ENCODE measurements at regions not wholly inside any gene's neighbourhood (a gene's known extent, or its start where the extent isn't known, plus 50 kb on each side); places are given as distances from the start of the nearest gene placed in this dataset.

DNA sequence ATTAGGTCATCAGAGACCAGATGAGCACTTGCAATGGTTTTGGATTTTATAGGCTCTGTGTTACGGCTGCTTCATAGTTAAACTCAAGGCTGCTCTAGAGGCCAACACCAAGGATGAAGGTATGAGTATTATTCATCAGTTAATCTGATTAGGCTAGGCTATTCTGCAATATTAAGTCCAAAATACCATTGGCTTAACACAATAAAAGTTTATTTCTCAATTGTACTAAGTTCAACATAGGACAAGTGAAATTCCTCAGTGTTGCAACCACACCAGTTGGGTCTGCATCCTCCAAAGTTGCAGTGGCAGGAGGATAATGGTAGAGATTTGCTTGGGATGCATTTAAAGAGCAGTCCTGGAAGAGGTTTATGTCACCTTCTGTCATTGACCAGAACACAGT is 538.3 kb upstream of the CDH2 start:
- no peak for DNase-seq (ENCODE audit: low spot score)

DNA sequence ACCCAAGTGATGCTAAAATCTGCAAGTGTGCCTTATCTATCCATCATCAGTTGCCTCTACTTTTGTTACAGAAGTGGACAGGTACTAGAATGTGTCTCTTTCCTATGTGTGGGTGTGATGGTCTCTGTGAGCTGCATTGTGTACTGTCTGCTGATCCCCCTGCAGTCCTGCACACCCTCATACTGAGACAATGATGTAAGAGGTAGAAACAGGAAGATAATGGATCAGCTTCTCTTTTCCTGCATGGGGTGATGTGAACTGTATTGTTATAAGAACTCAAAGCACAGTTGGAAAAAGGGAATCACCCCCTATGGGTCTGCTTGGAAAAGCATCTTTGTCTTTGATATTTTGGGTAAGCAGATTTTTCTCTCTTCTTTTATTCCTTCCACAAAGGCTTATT is 537.6 kb upstream of the CDH2 start:
- no peak for DNase-seq (ENCODE audit: low spot score)

GRCh38 chr18:28712796-28713425 is 536.0 kb upstream of the CDH2 start:
- no peak for DNase-seq (ENCODE audit: low spot score)

GRCh38 chr18:28712172-28712571 is 535.2 kb upstream of the CDH2 start:
- no peak for DNase-seq (ENCODE audit: low spot score)

GRCh38 chr18:28711096-28711495 is 534.2 kb upstream of the CDH2 start:
- DNase-seq (ENCODE audit: low spot score): no peak

GRCh38 chr18:28707006-28707405 is 530.1 kb upstream of the CDH2 start:
- no peak for DNase-seq (ENCODE audit: low spot score)

- DNase-seq (ENCODE audit: low spot score): no peak
Measured at GRCh38 chr18:28706397-28706796, 529.5 kb upstream of the CDH2 start.

DNA sequence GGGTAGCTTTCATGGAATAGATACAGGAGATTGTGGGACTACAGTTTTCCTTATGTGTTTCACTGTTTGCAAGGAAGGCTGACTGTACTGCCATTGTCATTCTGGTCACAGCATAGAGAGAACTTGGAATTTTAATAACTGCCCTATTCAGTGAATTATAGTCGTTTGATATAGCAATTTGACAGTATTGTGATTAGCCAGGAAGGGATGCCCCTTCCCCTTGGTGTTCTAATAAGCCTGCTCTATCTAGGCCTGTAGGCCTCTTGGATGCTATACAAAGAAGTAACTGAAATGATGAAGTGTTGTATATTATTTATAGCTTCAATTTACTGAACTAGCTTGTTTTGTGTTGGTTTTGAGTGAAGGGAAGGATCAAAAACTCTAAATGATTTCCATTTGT is 528.6 kb upstream of the CDH2 start:
- no peak for DNase-seq (ENCODE audit: low spot score)

- no peak for DNase-seq (ENCODE audit: low spot score)
Measured at GRCh38 chr18:28692337-28692736, 515.4 kb upstream of the CDH2 start.

DNA sequence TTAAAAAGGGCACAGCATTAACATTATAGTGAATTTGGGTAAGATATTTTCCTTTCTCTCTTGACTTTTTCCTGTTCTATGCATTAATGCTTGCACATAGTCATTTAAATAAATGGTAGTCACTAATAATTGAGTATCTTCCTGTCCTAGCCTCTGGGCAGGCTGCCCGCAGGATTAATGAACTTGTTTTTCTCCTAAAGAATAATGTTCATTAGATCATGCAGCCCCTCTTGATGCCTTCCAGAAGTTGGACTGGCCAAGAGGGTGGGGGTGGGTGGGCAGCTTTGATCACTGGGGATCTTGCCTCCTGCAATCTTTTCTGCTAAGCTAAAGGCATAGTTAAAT is 514.5 kb upstream of the CDH2 start:
- DNase-seq (ENCODE audit: low spot score): no peak

DNA sequence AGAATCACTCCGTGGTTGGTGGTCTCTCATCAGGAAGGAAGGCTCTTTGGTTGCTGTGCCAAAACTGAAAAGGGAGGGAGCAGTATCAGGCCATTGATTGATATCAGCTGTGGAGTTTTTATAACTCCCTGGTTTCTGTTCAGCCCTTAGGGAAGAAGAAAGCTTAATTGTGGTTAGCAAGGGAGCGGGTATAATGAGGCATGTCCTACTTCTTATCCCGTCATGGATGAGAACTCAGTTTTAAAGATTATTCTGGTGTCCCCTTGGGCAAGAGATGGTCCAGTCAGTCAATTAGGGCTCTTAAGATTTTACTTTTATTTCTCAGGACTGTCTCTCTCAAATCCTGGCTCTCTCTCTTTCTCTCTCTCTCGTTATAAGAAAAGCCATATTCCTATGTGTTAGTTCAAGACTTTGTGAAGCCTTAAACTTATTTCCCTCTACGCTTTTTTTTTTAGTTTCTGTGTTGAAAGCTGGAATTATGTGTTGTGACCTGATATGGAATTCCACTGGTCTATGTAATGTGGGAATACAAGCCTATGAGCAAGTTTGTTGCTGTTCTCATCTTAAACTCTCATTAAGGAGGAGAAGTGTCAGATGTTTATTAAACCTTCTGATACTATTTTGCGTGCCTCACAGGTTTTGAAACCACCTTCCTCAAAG is 514.0 kb upstream of the CDH2 start:
- no peak for DNase-seq (ENCODE audit: low spot score)

DNA sequence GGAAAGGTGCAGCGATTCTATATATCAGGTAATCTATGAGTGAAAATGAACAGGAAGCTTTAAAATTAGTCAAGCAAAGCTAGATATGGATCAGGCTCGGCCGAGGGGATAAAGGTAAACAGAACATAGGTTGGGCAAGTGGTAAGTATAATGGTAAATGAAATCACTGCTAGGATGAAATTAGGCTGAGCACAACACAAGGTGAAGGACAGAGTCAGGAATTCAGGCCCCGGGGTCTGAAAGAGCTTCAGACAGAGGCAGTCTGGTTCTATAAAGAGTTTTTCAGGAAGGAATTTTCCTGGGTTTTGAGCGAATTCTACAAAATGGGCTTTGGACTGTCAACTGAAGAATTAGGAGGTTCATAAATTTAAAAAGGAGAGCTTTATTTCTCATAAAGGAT is 513.2 kb upstream of the CDH2 start:
- DNase-seq (ENCODE audit: low spot score): no peak

- DNase-seq (ENCODE audit: low spot score): no peak
Measured at GRCh38 chr18:28689588-28689987, 512.7 kb upstream of the CDH2 start.

GRCh38 chr18:28684746-28685355 is 507.9 kb upstream of the CDH2 start:
- no peak for DNase-seq (ENCODE audit: low spot score)

- DNase-seq (ENCODE audit: low spot score): no peak
Measured at GRCh38 chr18:28682912-28683311, 506.0 kb upstream of the CDH2 start.

- no peak for DNase-seq (ENCODE audit: low spot score)
Measured at GRCh38 chr18:28669165-28669564, 492.2 kb upstream of the CDH2 start.

GRCh38 chr18:28666216-28666615 is 489.3 kb upstream of the CDH2 start:
- no peak for DNase-seq (ENCODE audit: low spot score)

- DNase-seq (ENCODE audit: low spot score): no peak
Measured at GRCh38 chr18:28657961-28658360, 481.0 kb upstream of the CDH2 start.

GRCh38 chr18:28652654-28653053 is 475.7 kb upstream of the CDH2 start:
- no peak for DNase-seq (ENCODE audit: low spot score)

- no peak for DNase-seq (ENCODE audit: low spot score)
Measured at GRCh38 chr18:28651298-28651697, 474.4 kb upstream of the CDH2 start.

- no peak for DNase-seq (ENCODE audit: low spot score)
Measured at GRCh38 chr18:28650860-28651259, 473.9 kb upstream of the CDH2 start.

DNA sequence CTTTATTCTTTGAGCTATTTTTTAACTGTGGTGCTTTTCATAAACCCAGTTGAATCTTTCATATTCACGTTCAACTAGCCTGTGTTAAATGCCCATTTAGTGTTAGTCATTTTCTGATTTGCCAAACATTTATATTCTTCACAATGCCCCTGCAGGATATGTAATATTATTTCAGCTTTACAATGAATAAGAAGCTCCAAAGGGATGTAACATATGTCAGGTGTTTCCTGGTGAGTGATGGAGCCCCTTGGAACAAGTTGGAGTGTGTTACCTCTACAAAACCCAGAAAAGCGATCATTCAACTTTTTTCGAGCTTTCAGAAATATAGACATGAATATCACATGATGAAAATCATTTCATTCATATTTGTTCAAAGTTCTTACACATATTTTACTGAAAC is 471.0 kb upstream of the CDH2 start:
- no peak for DNase-seq (ENCODE audit: low spot score)

DNA sequence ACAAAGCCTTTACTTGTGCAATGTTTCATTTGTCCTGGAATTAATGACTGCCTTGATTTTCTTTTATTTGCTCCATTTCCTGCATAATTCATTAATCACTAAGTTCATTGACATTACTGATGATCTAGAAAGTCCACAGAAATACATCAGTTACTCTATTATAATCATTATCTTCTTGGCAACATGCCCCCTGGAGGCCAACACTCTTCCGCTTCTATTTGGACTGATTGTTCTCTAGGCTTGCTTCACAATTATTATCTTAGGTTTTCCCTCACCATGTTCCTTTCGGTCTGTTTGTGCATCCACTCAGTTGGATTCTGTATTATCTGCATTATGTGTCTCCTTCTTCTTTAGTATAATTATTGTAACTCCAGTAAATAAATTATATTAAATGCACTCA is 461.0 kb upstream of the CDH2 start:
- DNase-seq (ENCODE audit: low spot score): no peak

DNA sequence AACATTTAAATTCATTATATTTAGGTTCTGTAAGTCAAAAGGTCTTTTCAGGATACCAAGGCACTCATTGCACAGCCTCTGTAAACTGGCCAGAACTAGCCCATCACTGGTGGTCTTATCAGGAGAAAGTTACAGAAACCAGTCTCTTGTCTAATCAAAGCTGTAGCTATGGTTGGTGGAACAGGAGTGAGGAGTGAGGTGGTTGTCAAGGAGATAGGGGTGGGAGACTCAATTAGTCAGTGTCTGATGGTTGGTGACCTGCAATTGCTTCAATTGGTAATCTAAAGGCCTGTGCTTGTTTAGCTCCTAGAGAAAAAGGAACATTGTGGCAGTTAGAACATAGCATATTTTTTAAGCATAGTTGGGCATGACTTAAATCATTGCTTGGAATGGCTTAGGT is 458.6 kb upstream of the CDH2 start:
- no peak for DNase-seq (ENCODE audit: low spot score)

All from kidney tubule cell (primary cell).